ENCODE measurements at regions not wholly inside any gene's neighbourhood (a gene's known extent, or its start where the extent isn't known, plus 50 kb on each side); places are given as distances from the start of the nearest gene placed in this dataset.
"Not testable (repeated sequence)": the region's sequence is repeated elsewhere in the genome, so short reads cannot be mapped to it uniquely, and the experiment has no call there.

DNA sequence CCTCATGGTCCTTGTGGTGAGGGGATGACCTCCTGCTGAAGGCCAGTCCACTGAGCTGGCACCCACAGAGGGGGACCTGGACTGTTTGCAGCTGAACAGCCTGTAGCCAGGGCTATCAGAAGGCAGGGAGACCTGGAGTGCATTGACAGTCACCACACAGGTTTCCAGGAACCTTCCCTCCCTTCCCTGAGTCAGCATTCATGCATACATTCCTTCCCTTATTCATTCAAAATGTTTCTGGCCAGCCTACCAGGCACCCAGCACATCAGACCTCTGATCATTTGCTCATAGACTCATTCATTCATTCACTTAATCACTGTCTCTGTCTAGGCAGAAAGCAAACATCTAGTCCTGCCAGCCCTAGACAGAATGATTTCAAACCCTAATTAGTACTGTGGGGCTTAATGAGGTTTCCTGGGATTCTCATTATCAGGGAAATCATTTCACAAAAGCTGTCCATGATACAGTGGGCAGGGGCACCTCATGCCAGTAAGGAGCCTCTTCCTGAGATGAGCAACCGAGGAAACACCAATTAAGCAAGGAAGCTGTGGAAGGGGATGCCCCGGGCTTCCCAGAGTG lies 110.1 kb upstream of the PPP1R26 start:
- no peak for DNase-seq

DNA sequence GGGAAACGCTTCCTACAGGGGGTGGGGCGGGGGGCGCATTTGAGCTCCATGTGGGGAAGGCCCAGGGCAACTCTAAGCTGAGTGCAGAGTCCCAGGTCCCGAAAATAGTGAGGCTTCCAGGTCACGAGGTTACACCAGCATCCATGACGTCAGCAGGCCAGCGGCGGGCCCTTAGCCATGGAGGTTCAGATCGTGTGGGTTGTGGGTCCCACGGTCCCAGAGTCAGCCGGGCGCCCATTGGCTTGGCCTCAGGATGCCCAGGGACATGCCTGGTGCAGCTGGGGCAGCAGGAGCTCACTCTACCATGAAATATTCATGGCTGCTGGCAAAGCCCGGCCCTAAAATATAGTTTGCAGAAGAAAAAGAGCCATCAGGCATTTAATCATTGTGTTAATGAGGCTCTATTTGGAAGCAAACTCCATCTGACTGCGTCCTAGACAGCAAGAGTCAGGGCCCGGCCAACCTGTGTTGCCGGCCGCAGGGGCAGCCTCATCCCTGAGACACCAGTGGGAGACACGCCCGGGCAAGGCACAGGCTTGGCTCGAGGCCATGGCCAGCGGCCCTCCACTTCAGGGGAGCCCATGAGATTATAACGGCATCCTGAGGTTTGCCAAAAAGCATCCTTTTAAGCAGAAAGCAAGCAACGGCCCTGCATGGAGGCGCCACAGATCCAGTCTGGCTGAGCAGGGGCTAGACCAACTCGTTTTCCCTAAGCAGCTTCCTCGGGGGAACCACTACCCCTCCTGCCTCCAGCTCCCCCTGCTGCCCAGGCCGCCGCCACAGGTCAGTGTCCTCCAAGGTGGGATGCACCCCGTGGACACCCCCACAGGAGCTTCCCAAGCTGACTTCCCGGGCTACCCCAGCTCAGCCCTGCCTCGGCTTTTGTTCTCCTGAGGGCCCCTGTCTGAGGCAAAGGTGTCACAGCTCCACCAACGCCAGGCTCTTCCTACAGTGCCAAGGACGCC lies 108.9 kb upstream of the PPP1R26 start:
- no peak for DNase-seq

DNA sequence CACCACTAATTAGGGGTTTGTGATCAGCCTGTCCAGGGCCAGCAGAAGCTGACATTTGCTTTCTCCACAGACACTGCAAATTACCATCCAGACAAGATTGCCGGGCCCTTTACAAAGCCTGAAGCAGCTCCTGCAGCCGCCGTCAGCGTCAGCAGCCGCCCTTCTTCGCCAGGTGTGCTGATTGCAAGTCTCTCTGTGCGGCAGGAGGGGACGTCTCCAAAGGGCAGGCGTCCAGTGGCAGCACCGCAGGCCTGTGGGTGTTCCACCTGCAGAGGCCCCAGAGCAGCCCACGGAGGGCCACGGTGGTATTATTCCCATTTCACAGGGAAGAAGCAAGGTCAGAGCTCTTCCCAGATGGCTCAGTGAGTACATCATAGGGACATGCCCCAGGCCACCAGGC lies 108.0 kb upstream of the PPP1R26 start:
- DNase-seq, result no peak

DNA sequence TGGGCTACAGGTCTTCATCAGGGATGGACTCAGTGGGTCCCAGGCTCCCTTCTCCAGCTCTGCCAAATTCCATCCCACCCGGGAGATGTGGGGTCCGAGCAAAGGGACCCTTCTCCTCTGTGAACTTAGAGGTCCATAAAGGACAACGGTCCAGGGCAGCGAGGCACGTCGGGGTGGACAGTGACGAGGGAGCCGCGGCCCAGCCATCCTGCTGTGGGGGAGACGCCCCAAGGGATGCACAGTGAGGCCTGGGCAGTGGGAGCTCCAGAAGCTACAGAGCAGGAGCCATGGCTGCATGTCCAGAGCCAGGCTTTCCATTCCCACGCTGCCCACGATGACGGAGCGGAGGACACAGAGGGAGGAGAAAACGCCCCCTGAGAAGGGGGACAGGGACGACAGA lies 107.5 kb upstream of the PPP1R26 start:
- no peak for DNase-seq

GRCh38 chr9:135372501-135373008 lies 107.0 kb upstream of the PPP1R26 start:
- DNase-seq, result no peak

GRCh38 chr9:135373151-135373685 lies 106.4 kb upstream of the PPP1R26 start:
- DNase-seq, result no peak

- DNase-seq, result no peak
Observed at GRCh38 chr9:135373820-135374219, 105.8 kb upstream of the PPP1R26 start.

DNA sequence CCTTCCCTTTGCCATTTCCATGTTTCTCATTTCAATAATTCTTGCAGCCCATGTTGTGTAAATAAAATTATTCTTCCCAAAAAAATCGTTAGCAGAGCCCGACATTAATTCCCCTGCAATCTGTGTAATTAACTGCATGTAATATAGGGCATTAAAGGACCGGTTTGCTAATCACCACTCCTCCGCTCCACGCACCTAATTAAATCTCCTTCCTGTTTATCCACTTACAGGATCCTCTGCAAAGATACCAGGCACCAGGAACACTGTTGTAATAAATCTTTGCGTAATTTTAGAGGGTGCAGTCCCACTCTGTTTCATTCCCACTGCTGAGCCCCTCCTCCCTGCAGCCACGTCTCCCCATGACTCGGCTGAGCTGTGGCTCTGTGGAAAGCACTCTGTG lies 105.0 kb upstream of the PPP1R26 start:
- DNase-seq, result no peak

DNA sequence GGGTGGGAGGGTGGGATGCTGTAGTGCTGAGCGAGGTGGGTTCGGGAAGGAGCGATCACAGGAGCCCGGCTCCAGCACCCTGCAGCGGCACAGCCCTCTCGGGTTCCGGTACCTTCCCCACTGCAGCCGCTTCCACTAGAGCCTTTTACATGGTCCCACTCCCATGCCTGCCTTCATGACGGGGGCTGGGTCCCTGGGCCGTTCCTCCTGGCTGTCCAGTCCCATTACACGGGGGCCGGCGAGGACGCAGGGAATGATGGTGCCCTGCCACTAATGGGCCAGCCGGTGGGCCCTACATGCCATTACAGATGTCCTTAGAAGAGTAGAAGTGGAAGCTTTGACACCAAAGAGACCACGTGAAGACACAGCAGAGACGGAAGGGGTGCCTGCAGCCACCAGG lies 104.6 kb upstream of the PPP1R26 start:
- no peak for DNase-seq

GRCh38 chr9:135376511-135377265 lies 102.9 kb upstream of the PPP1R26 start:
- DNase-seq, result no peak

GRCh38 chr9:135377431-135377830 lies 102.2 kb upstream of the PPP1R26 start:
- no peak for DNase-seq

DNA sequence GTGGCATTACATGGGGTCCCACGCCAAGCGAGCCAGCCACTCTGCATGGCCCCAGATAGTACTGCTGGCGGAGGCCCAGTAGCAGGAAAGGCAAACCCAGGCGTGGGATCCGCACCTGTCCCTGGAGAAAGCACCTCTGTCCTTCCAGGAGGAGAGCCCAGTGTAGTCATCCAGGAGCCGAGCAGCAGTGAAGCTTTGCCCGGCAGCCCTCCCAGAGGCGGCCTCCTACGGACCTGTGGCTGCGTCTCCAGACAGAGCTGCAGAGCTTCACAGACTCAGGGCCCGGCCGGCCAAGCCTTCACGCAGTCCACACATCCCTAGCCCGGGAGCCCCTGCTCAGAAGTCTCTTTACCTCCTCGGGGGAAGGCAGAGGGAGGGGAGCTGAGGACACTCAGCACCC lies 100.8 kb upstream of the PPP1R26 start:
- no peak for DNase-seq

- DNase-seq, result no peak
Observed at GRCh38 chr9:135379540-135380267, 99.9 kb upstream of the PPP1R26 start.

DNA sequence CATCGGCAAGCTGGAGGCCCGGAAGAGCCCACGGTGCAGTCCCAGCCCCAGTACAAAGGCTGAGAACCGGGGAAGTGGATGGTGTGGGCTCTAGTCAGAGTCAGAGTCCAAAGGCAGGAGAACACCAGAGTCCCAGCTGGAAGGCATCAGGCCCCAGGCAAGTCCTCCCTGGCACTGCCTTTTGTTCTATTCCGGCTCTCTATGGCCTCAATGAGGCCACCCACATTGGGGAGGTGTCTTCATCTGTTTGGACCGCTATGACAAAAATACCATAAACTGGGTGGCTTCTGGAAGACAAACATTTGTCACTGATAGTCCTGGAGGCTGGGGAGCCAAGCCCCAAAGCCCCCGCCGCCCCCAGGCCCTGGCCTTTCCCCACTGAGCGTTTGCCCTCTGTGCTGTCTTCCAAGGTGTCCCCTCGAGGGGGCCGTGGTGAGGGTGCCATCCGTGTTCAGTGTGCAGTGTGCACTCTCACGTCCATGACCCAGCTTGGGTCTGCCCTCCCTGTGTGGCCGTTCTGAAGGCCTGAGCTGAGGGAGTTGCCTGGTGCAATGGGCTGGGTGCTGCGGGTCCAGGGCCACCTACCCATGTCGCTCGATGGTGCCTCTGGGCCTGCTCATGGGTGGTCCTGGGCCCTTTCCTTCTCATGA lies 99.1 kb upstream of the PPP1R26 start:
- no peak for DNase-seq

GRCh38 chr9:135381762-135382310 lies 97.7 kb upstream of the PPP1R26 start:
- DNase-seq, result no peak

DNA sequence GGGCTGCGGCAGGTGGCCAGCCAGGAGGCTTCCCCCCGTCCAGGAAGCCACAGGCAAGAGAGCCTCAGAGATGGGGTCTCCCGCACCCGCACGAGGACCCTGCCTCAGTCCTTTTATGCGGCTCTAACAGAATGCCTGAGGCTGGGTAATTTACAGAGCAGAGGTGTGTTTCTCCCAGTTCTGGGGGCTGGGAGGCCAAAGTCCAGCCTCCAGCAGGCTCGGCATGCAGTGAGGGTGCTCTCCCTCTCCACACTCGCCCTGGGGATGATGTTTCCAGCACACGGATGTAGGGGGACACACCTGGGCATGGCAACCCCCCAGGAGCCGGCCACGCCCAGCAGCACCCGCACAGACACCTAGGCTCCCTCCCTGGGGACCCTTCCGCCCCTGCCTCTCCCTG lies 95.4 kb upstream of the PPP1R26 start:
- DNase-seq, result no peak

GRCh38 chr9:135384815-135385405 lies 94.7 kb upstream of the PPP1R26 start:
- DNase-seq, result not testable (repeated sequence)

DNA sequence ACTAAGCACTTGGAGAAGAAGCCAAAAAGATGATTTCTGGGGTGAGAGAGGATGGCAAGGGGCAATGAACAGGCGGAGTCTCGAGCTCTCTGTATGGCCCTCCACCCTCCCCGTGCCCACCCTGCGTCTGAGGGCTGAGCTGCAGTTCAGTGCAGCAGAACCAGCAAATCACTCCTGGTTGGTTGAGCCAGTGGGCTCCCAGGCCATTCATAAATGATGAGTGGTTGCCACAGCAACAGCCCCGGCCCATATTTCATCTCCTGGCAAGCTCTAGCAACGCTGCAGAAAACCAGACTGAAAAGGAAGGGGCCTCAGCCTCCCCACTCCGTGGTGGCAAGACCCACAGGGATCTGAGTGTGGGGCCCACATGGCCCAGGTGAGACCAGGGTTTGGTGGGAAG lies 93.8 kb upstream of the PPP1R26 start:
- no peak for DNase-seq

DNA sequence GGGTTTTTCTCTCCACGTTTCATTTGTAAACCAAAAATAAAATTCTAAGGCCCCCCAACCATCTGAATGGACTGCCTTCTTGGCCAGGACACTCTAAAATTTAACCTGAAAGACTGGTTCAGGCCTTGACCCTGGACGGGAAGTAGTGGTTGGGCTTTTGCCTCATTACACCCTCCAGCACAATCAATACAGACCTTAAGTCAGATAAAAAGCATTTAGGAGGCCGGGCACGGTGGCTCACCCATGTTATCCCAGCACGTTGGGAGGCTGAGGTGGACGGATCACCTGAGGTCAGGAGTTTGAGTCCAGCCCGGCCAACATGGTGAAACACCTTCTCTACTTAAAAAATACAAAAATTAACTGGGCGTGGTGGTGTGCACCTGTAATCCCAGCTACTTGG lies 91.6 kb upstream of the PPP1R26 start:
- no peak for DNase-seq

DNA sequence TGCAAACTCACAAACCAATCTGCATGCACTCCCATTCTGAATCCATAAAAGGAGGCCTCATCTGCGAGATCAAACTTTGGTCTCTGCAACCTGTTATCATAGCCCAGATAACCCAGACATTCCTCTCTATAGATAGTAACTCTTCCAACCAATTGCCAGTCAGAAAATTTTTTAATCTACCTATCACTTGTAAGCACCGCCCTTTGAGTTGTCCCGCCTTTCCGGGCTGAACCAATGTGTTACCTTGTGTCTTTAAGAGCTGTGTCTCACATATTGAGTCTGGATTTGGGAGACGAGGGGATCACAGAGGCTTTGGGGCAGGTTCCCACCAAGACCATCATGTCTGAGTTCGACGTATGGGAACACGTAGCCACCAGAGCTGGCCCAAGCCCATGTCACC lies 91.1 kb upstream of the PPP1R26 start:
- no peak for DNase-seq

DNA sequence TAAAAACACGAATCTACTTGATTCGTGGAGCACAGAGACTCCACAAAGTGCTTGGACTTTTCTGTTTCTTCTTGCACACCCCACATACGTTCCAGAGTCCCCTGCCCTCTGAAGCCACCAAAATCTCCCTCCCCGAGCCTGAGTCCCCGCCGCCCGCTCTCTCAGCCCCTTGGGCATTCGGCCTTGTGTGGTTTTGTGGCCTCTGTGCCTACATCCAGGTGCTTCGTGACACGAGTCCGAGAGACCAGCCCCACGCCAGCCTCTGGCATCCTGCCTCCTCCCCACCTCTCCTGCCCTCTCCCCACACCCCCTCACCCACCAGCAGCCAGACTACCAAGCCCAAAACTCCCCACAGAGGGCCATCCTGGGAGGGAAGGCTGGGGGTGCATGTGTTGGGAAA lies 87.8 kb upstream of the PPP1R26 start:
- no peak for DNase-seq

All from activated CD8-positive, alpha-beta memory T cell treated with anti-CD3 and anti-CD28 coated beads for 24 hours (primary cell).